ENCODE measurements at regions not wholly inside any gene's neighbourhood (a gene's known extent, or its start where the extent isn't known, plus 50 kb on each side); places are given as distances from the start of the nearest gene placed in this dataset.

- no peak for DNase-seq
These were observed 454.0 kb downstream of the NBAS start for GRCh38 chr2:15107137-15107536.

- DNase-seq, result no peak
These were observed 449.4 kb downstream of the NBAS start for GRCh38 chr2:15111718-15112117.

- no peak for DNase-seq
These were observed 448.9 kb downstream of the NBAS start for GRCh38 chr2:15112216-15112615.

DNA sequence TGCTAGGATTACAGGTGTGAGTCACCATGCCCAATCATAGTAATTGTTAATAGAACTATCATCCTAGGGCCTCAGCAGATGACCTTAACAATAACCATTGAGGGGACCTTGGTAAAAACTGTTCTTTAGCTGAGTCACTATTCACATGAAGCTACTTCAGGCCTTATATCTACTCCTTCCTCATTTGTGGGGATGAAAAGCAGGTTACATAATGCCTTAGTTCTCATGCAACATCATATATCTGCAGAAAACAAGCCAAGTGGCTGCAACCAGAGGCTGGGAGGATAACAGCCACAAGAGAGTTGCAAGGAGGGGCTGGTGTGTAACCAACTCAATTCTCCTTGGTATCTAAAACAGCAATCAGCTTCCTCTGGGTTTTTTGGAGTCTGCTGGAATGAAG lies 445.4 kb downstream of the NBAS start:
- DNase-seq, result no peak

DNA sequence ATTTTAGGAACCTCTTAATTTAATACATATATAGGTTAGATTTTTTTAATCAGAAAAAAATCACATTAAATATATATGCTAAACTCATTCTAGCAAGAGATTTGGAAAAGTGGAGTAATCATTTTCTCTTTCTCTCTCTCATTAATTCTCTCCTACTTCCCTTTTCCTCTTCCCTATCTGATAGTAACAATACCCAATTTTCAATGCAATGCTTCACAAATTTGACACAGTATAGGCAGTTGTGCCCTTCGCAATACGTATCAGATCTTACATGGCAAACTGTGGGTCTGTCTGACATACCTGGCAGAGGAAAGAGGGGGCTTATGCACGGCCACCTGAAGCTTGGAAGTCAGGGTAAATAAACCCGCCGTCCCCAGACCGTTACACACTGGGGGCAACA lies 444.3 kb downstream of the NBAS start:
- no peak for DNase-seq
